Adipocyte (in vitro differentiated cells): ENCODE measurements at regions not wholly inside any gene's neighbourhood (a gene's known extent, or its start where the extent isn't known, plus 50 kb on each side); places are given as distances from the start of the nearest gene placed in this dataset.
"Not testable (repeated sequence)": the region's sequence is repeated elsewhere in the genome, so short reads cannot be mapped to it uniquely, and the experiment has no call there.

Source experiments
- DNase-seq: peaks from one replicate; pipeline ENCODE4 v3.0.0-alpha.2; 2015; ENCODE audit warnings: low read depth
- H3K27me3 ChIP-seq: replicated peaks from 2 replicates; pipeline ENCODE4 v1.7.0; 2013; ENCODE audit warnings: mild to moderate bottlenecking, low read length, moderate library complexity; ENCODE audit not compliant: control insufficient read depth, insufficient read depth
- H3K36me3 ChIP-seq: 2 replicates; pipeline ENCODE4 v1.7.0; 2013; ENCODE audit warnings: low read length, mild to moderate bottlenecking, moderate library complexity; ENCODE audit not compliant: control insufficient read depth, insufficient read depth, severe bottlenecking
- H3K4me1 ChIP-seq: 2 replicates; pipeline ENCODE4 v1.7.0; 2013; ENCODE audit warnings: mild to moderate bottlenecking, low read length, moderate library complexity; ENCODE audit not compliant: control insufficient read depth, insufficient read depth
- H3K4me3 ChIP-seq: 2 replicates; pipeline ENCODE4 v1.7.0; 2013; ENCODE audit warnings: mild to moderate bottlenecking, low read length, moderate library complexity
- H3K9ac ChIP-seq: 2 replicates; pipeline ENCODE4 v1.7.0; 2013; ENCODE audit warnings: mild to moderate bottlenecking, low read length, moderate library complexity
- H3K9me3 ChIP-seq: 2 replicates; pipeline ENCODE4 v1.7.0; 2013; ENCODE audit warnings: mild to moderate bottlenecking, low read length, moderate library complexity; ENCODE audit not compliant: control insufficient read depth

- Histone ChIP-seq H3K36me3 (no peaks in the 10 kb centered on the region), H3K4me3 (no peak overlapping the region), H3K9me3 (no peaks in the 10 kb centered on the region), H3K27me3 (peaks cover 6% of the 10 kb centered on the region), H3K4me1 (no peaks in the 10 kb centered on the region), H3K9ac (no peak overlapping the region)
- no peak for DNase-seq
These were observed 660.7 kb downstream of the SMARCA1 start for GRCh38 chrX:128862557-128862956.

- Histone ChIP-seq H3K9me3 (no peaks in the 10 kb centered on the region), H3K36me3 (no peaks in the 10 kb centered on the region), H3K4me3 (no peak overlapping the region), H3K4me1 (no peaks in the 10 kb centered on the region), H3K9ac (no peak overlapping the region), H3K27me3 (peaks cover 5% of the 10 kb centered on the region)
- no peak for DNase-seq
These were observed 674.9 kb downstream of the SMARCA1 start for GRCh38 chrX:128848374-128848773.

- no peak overlapping the region for H3K4me3 ChIP-seq
- no peaks in the 10 kb centered on the region for H3K4me1 ChIP-seq
- no peak overlapping the region for H3K9ac ChIP-seq
- no peaks in the 10 kb centered on the region for H3K36me3 ChIP-seq
- no peak for DNase-seq
- H3K27me3 ChIP-seq: peaks cover 5% of the 10 kb centered on the region
- H3K9me3 ChIP-seq: no peaks in the 10 kb centered on the region
These were observed 676.9 kb downstream of the SMARCA1 start for GRCh38 chrX:128846385-128846784.

- H3K36me3 ChIP-seq: no peaks in the 10 kb centered on the region
- no peak for DNase-seq
- H3K4me1 ChIP-seq: no peaks in the 10 kb centered on the region
- H3K9me3 ChIP-seq: peaks cover 6% of the 10 kb centered on the region
- H3K4me3 ChIP-seq: no peak overlapping the region
- H3K9ac ChIP-seq: no peak overlapping the region
- no peaks in the 10 kb centered on the region for H3K27me3 ChIP-seq
These were observed 704.6 kb downstream of the SMARCA1 start for GRCh38 chrX:128818690-128819089.

GRCh38 chrX:128816919-128817318 lies 706.4 kb downstream of the SMARCA1 start:
- Histone ChIP-seq H3K9ac (no peak overlapping the region), H3K9me3 (peaks cover 3% of the 10 kb centered on the region)
- DNase-seq: no peak

GRCh38 chrX:128807367-128807766 lies 715.9 kb downstream of the SMARCA1 start:
- H3K9ac ChIP-seq: no peak overlapping the region
- no peaks in the 10 kb centered on the region for H3K9me3 ChIP-seq
- no peaks in the 10 kb centered on the region for H3K36me3 ChIP-seq
- DNase-seq: no peak
- no peaks in the 10 kb centered on the region for H3K27me3 ChIP-seq
- H3K4me1 ChIP-seq: no peaks in the 10 kb centered on the region
- H3K4me3 ChIP-seq: no peak overlapping the region

More at GRCh38 chrX:128816919-128817318, 706.4 kb downstream of the SMARCA1 start:
- Histone ChIP-seq H3K36me3 (no peaks in the 10 kb centered on the region), H3K4me1 (no peaks in the 10 kb centered on the region), H3K4me3 (no peak overlapping the region), H3K27me3 (no peaks in the 10 kb centered on the region)

GRCh38 chrX:128805236-128805635 lies 718.1 kb downstream of the SMARCA1 start:
- no peaks in the 10 kb centered on the region for H3K4me1 ChIP-seq
- H3K9me3 ChIP-seq: no peaks in the 10 kb centered on the region
- DNase-seq: no peak
- H3K4me3 ChIP-seq: no peak overlapping the region
- H3K36me3 ChIP-seq: no peaks in the 10 kb centered on the region
- no peak overlapping the region for H3K9ac ChIP-seq
- no peaks in the 10 kb centered on the region for H3K27me3 ChIP-seq

GRCh38 chrX:128804828-128805227 lies 718.5 kb downstream of the SMARCA1 start:
- Histone ChIP-seq H3K36me3 (no peaks in the 10 kb centered on the region), H3K27me3 (no peaks in the 10 kb centered on the region), H3K4me1 (no peaks in the 10 kb centered on the region), H3K9me3 (no peaks in the 10 kb centered on the region), H3K9ac (no peak overlapping the region), H3K4me3 (no peak overlapping the region)
- DNase-seq: no peak

- H3K36me3 ChIP-seq: no peaks in the 10 kb centered on the region
- H3K9me3 ChIP-seq: no peaks in the 10 kb centered on the region
- no peak for DNase-seq
- H3K4me3 ChIP-seq: no peak overlapping the region
- H3K27me3 ChIP-seq: no peaks in the 10 kb centered on the region
- H3K9ac ChIP-seq: no peak overlapping the region
- H3K4me1 ChIP-seq: no peaks in the 10 kb centered on the region
These were observed 723.2 kb downstream of the SMARCA1 start for GRCh38 chrX:128800138-128800537.

- DNase-seq, H3K4me3 ChIP-seq, H3K9me3 ChIP-seq, H3K9ac ChIP-seq, H3K36me3 ChIP-seq, H3K4me1 ChIP-seq, H3K27me3 ChIP-seq: not testable (repeated sequence)
These were observed 730.9 kb upstream of the ACTRT1 start for GRCh38 chrX:128783139-128783538.

- DNase-seq: no peak
- no peaks in the 10 kb centered on the region for H3K4me1 ChIP-seq
- H3K27me3 ChIP-seq: no peaks in the 10 kb centered on the region
- H3K9me3 ChIP-seq: peaks cover 5% of the 10 kb centered on the region
- H3K36me3 ChIP-seq: no peaks in the 10 kb centered on the region
- no peak overlapping the region for H3K4me3 ChIP-seq
- H3K9ac ChIP-seq: no peak overlapping the region
These were observed 729.3 kb upstream of the ACTRT1 start for GRCh38 chrX:128781506-128781905.

GRCh38 chrX:128780934-128781333 lies 728.7 kb upstream of the ACTRT1 start:
- no peaks in the 10 kb centered on the region for H3K4me1 ChIP-seq
- no peak overlapping the region for H3K4me3 ChIP-seq
- peaks cover 5% of the 10 kb centered on the region for H3K9me3 ChIP-seq
- H3K27me3 ChIP-seq: no peaks in the 10 kb centered on the region
- no peaks in the 10 kb centered on the region for H3K36me3 ChIP-seq
- no peak overlapping the region for H3K9ac ChIP-seq
- no peak for DNase-seq
